Endodermal cell (in vitro differentiated cells): ENCODE measurements at regions not wholly inside any gene's neighbourhood (a gene's known extent, or its start where the extent isn't known, plus 50 kb on each side); places are given as distances from the start of the nearest gene placed in this dataset.

Experiments used
- DNase-seq: peaks from one replicate; pipeline ENCODE4 v3.0.0-alpha.2; 2017
- H3K27ac ChIP-seq: 2 replicates; pipeline ENCODE4 v1.5.1; 2013; ENCODE audit warnings: mild to moderate bottlenecking, low read depth, low read length, moderate library complexity
- H3K27me3 ChIP-seq: 2 replicates; pipeline ENCODE4 v1.6.1; 2013; ENCODE audit warnings: mild to moderate bottlenecking, low read length, moderate library complexity; ENCODE audit not compliant: insufficient read depth, control insufficient read depth, poor library complexity, severe bottlenecking
- H3K36me3 ChIP-seq: 2 replicates; pipeline ENCODE4 v1.7.0; 2013; ENCODE audit warnings: mild to moderate bottlenecking, low read length, moderate library complexity; ENCODE audit not compliant: control insufficient read depth, insufficient read depth
- H3K4me1 ChIP-seq: one replicate; pipeline ENCODE4 v1.7.0; 2013; ENCODE audit warnings: low read length; ENCODE audit not compliant: control insufficient read depth, insufficient read depth
- H3K4me3 ChIP-seq: 2 replicates; pipeline ENCODE4 v1.5.1; 2013; ENCODE audit warnings: mild to moderate bottlenecking, low read length, moderate library complexity
- H3K9ac ChIP-seq: 2 replicates; pipeline ENCODE4 v1.6.1; 2013; ENCODE audit warnings: mild to moderate bottlenecking, low read length, moderate library complexity; ENCODE audit not compliant: poor library complexity, severe bottlenecking; ENCODE audit errors: extremely low read depth
- H3K9me3 ChIP-seq: 2 replicates; pipeline ENCODE4 v1.6.1; 2013; ENCODE audit warnings: mild to moderate bottlenecking, low read length, moderate library complexity; ENCODE audit not compliant: control insufficient read depth
- H3K27ac Mint-ChIP-seq: 2 replicates; pipeline ENCODE4 v1.8.0; 2020; ENCODE audit warnings: mixed read lengths
- H3K27me3 Mint-ChIP-seq: 2 replicates; pipeline ENCODE4 v1.8.0; 2021; ENCODE audit warnings: mild to moderate bottlenecking, mixed read lengths; ENCODE audit not compliant: insufficient read depth
- H3K36me3 Mint-ChIP-seq: 2 replicates; pipeline ENCODE4 v1.8.0; 2020; ENCODE audit warnings: low read depth, mixed read lengths
- H3K4me1 Mint-ChIP-seq: 2 replicates; pipeline ENCODE4 v1.8.0; 2020; ENCODE audit warnings: mixed read lengths
- H3K4me3 Mint-ChIP-seq: 2 replicates; pipeline ENCODE4 v1.8.0; 2020; ENCODE audit warnings: mild to moderate bottlenecking, moderate library complexity, mixed read lengths
- H3K9me3 Mint-ChIP-seq: 2 replicates; pipeline ENCODE4 v1.8.0; 2020; ENCODE audit warnings: mild to moderate bottlenecking, mixed read lengths
- CTCF ChIP-seq: fragments of 200-600 bp; sonication (generic); conservative IDR thresholded peaks from 2 replicates; pipeline ENCODE4 v1.5.0; 2021; ENCODE audit warnings: antibody characterized with exemption, mild to moderate bottlenecking
- WGBS, 2 experiments: methylation state at CpG; one replicate each; pipeline versions ENCODE4 v1.1.5 to v1.1.7; 2013; ENCODE audit warnings: missing lambda C conversion rate in 2 of 2, mixed read lengths in 1 of 2; ENCODE audit not compliant: insufficient coverage in 1 of 2, insufficient read length in 1 of 2; 5-methylcytosine and 5-hydroxymethylcytosine counted together

GRCh38 chr2:184268900-184269477 is 329.3 kb upstream of the ZNF804A start:
- TF ChIP-seq CTCF, result no peak
- Mint-ChIP-seq H3K36me3 (no peaks in the 10 kb centered on the region), H3K27me3 (no peaks in the 10 kb centered on the region), H3K9me3 (peaks cover 3% of the 10 kb centered on the region), H3K27ac (no peak overlapping the region), H3K4me1 (peaks cover 1% of the 10 kb centered on the region), H3K4me3 (no peak overlapping the region)
- 85 to 93% methylated on average over 3 to 5 of the region's 5 CpGs for WGBS, 2 experiments
- no peaks in the 10 kb centered on the region for H3K27me3 ChIP-seq
- H3K36me3 ChIP-seq, result no peaks in the 10 kb centered on the region
- H3K9me3 ChIP-seq, result no peaks in the 10 kb centered on the region
- H3K4me3 ChIP-seq, result no peak overlapping the region
- H3K27ac ChIP-seq, result no peak overlapping the region
- H3K4me1 ChIP-seq, result no peaks in the 10 kb centered on the region
- no peak for DNase-seq
- H3K9ac ChIP-seq, result no peak overlapping the region

- H3K36me3 ChIP-seq, result no peaks in the 10 kb centered on the region
- H3K9me3 ChIP-seq, result no peaks in the 10 kb centered on the region
- no peak for TF ChIP-seq CTCF
- no peak overlapping the region for H3K4me3 ChIP-seq
- H3K36me3 Mint-ChIP-seq, result no peaks in the 10 kb centered on the region
- no peaks in the 10 kb centered on the region for H3K27me3 Mint-ChIP-seq
- H3K4me1 ChIP-seq, result no peaks in the 10 kb centered on the region
- H3K27ac Mint-ChIP-seq, result no peak overlapping the region
- H3K4me3 Mint-ChIP-seq, result no peak overlapping the region
- H3K4me1 Mint-ChIP-seq, result peaks cover 1% of the 10 kb centered on the region
- H3K9me3 Mint-ChIP-seq, result no peaks in the 10 kb centered on the region
- 92 to 94% methylated on average over 4 to 5 of the region's 5 CpGs for WGBS, 2 experiments
- H3K27me3 ChIP-seq, result no peaks in the 10 kb centered on the region
- no peak overlapping the region for H3K27ac ChIP-seq
- H3K9ac ChIP-seq, result no peak overlapping the region
- DNase-seq, result no peak
Observed at GRCh38 chr2:184270660-184271059, 327.7 kb upstream of the ZNF804A start.

- no peak overlapping the region for H3K4me3 Mint-ChIP-seq
- H3K27ac Mint-ChIP-seq, result no peak overlapping the region
- Histone ChIP-seq H3K9ac (no peak overlapping the region), H3K4me1 (no peaks in the 10 kb centered on the region), H3K36me3 (no peaks in the 10 kb centered on the region), H3K27ac (no peak overlapping the region), H3K9me3 (no peaks in the 10 kb centered on the region), H3K27me3 (no peaks in the 10 kb centered on the region), H3K4me3 (no peak overlapping the region)
- peaks cover 1% of the 10 kb centered on the region for H3K4me1 Mint-ChIP-seq
- 88 to 96% methylated on average over 1 of the region's 1 CpG for WGBS, 2 experiments
- no peaks in the 10 kb centered on the region for H3K27me3 Mint-ChIP-seq
- no peaks in the 10 kb centered on the region for H3K9me3 Mint-ChIP-seq
- no peak for TF ChIP-seq CTCF
- DNase-seq, result no peak
- H3K36me3 Mint-ChIP-seq, result no peaks in the 10 kb centered on the region
Observed at GRCh38 chr2:184272056-184272455, 326.3 kb upstream of the ZNF804A start.
